Mesendoderm (in vitro differentiated cells): ENCODE measurements at regions not wholly inside any gene's neighbourhood (a gene's known extent, or its start where the extent isn't known, plus 50 kb on each side); places are given as distances from the start of the nearest gene placed in this dataset.

Experiments
- DNase-seq: peaks from one replicate; pipeline ENCODE4 v3.0.0; 2013
- H2AK5ac ChIP-seq: 2 replicates; pipeline ENCODE4 v1.6.1; 2013; ENCODE audit warnings: low read length, inconsistent platforms
- H2BK120ac ChIP-seq: 2 replicates; pipeline ENCODE4 v1.6.1; 2013; ENCODE audit warnings: low read depth, mild to moderate bottlenecking, low read length, moderate library complexity, mixed read lengths
- H2BK15ac ChIP-seq: replicated peaks from 2 replicates; pipeline ENCODE4 v1.6.1; 2013; ENCODE audit warnings: low read depth, mild to moderate bottlenecking, moderate library complexity
- H2BK5ac ChIP-seq: 2 replicates; pipeline ENCODE4 v1.6.1; 2013; ENCODE audit warnings: low read length, inconsistent platforms
- H3K18ac ChIP-seq: 2 replicates; pipeline ENCODE4 v1.6.1; 2013; ENCODE audit warnings: mild to moderate bottlenecking, low read length, mixed read lengths
- H3K23ac ChIP-seq: one replicate; pipeline ENCODE4 v1.6.1; 2013; ENCODE audit warnings: low read length
- H3K27ac ChIP-seq: 2 replicates; pipeline ENCODE4 v1.5.1; 2013; ENCODE audit warnings: low read depth, mild to moderate bottlenecking, inconsistent platforms, low read length, moderate library complexity
- H3K27me3 ChIP-seq: 2 replicates; pipeline ENCODE4 v1.6.1; 2013; ENCODE audit warnings: low read length, control low read depth, mild to moderate bottlenecking, inconsistent platforms; ENCODE audit not compliant: insufficient read depth, poor library complexity
- H3K36me3 ChIP-seq: 2 replicates; pipeline ENCODE4 v1.6.1; 2013; ENCODE audit warnings: low read length, inconsistent platforms; ENCODE audit not compliant: control insufficient read depth, insufficient read depth
- H3K4ac ChIP-seq: one replicate; pipeline ENCODE4 v1.6.1; 2013; ENCODE audit warnings: low read depth, mild to moderate bottlenecking, low read length, moderate library complexity
- H3K4me1 ChIP-seq: 2 replicates; pipeline ENCODE4 v1.6.1; 2013; ENCODE audit warnings: low read depth, low read length, inconsistent platforms; ENCODE audit not compliant: control insufficient read depth
- H3K4me2 ChIP-seq: 2 replicates; pipeline ENCODE4 v1.6.1; 2013; ENCODE audit warnings: low read length
- H3K4me3 ChIP-seq: 2 replicates; pipeline ENCODE4 v1.5.1; 2013; ENCODE audit warnings: mild to moderate bottlenecking, low read length
- H3K56ac ChIP-seq: one replicate; pipeline ENCODE4 v1.6.1; 2013; ENCODE audit warnings: low read length
- H3K79me1 ChIP-seq: 2 replicates; pipeline ENCODE4 v1.6.1; 2013; ENCODE audit warnings: low read length, inconsistent platforms
- H3K79me2 ChIP-seq: 2 replicates; pipeline ENCODE4 v1.6.1; 2013; ENCODE audit warnings: mild to moderate bottlenecking, low read length; ENCODE audit not compliant: control insufficient read depth, insufficient read depth
- H3K9ac ChIP-seq: 2 replicates; pipeline ENCODE4 v1.6.1; 2013; ENCODE audit warnings: low read length, inconsistent platforms
- H4K5ac ChIP-seq: one replicate; pipeline ENCODE4 v1.6.1; 2013; ENCODE audit warnings: low read length
- H4K8ac ChIP-seq: one replicate; pipeline ENCODE4 v1.6.1; 2013; ENCODE audit warnings: low read depth, mild to moderate bottlenecking, control low read depth, low read length, moderate library complexity
- WGBS: extraction: QIAGEN DNeasy Blood & Tissue Kit; methylation state at CpG from one replicate; pipeline ENCODE4 v1.1.7; 2013; ENCODE audit warnings: low lambda C conversion rate, missing lambda C conversion rate; ENCODE audit not compliant: insufficient coverage; ENCODE audit errors: extremely low coverage; 5-methylcytosine and 5-hydroxymethylcytosine counted together

DNA sequence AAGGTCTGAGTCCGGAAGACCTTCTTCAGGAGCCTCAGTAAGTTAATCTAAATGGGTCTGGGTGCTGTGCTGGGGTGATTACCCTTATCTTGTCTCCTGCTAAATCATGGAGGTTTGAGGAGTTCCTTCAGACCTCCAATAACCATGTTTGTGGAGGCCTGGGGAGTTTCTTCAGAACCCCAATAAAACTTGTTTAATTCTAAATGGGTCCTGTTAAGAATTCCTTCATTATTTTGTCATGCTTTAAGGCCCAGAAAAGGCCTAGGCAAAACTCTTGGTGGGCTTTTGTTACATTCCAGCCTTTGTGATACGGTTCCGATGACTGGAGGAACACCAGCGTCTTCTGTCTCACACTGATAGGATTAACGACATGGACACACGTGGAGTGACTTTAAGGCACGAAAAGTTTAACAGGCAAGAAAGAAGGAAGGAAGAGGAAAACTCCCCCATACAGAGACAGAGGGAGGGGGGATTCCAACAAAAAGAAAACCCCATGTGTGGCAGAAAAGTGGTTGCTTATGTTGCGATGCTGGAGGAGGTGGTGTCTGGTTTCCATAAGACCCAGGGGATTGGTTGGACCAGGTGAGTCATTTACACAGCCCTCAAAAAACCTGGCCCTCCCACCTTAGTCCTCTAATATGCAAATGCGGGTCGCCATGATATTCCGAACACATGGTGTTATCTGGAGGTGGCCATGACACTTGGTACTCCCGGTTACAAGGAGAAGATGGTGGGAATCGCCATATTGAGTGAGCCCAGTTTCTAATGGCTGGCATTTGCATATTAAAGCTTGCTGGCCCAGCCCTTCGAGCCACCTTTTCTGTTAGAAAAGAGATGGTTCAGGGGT lies 72.6 kb upstream of the MFGE8 start:
- Histone ChIP-seq H3K18ac (peak overlapping the region; percentile 22), H4K5ac (no peak overlapping the region), H2BK5ac (peak overlapping the region; percentile 48), H3K9ac (no peak overlapping the region), H3K4me3 (no peak overlapping the region), H3K79me1 (no peaks in the 10 kb centered on the region), H2BK15ac (no peak overlapping the region), H3K27me3 (no peaks in the 10 kb centered on the region), H3K56ac (no peak overlapping the region), H3K27ac (peak overlapping the region; percentile 7), H3K4me1 (peaks cover 20% of the 10 kb centered on the region), H3K4ac (no peak overlapping the region), H3K79me2 (no peaks in the 10 kb centered on the region), H2AK5ac (no peak overlapping the region), H3K4me2 (no peak overlapping the region), H3K36me3 (no peaks in the 10 kb centered on the region), H2BK120ac (peak overlapping the region; percentile 37), H3K23ac (no peak overlapping the region), H4K8ac (no peak overlapping the region)
- WGBS, result no CpG with 5 or more reads among the region's 14 CpGs
- peak; percentile 91 for DNase-seq

DNA sequence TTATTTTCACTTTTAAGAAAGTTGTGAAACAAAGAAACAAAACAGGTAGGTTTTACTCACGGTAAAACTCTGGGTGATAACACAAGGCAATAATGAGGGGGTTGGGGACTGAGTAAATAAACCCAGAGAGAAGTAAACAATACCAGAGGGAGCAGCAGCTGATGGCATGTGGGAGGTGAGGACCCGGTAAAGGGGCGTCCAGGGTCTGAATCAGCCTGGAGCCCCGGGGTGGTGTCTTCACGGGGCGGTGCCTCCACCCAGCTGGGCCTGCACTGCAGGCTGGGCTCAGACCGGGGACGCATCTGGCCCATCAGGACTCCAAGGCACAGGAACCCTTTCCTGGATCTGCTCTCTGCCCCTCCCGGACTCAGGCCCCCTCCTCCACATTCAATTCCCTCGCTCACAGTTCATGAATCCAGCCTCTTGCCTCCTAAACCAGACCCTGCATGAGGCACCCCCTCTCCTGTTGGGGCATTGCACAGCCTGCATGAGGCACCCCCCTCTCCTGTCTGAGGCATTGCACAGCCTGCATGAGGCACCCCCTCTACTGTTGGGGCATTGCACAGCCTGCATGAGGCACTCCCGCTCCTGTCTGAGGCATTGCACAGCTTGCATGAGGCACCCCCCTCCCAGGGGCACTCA lies 73.9 kb upstream of the MFGE8 start:
- no peak overlapping the region for H4K5ac ChIP-seq
- no peaks in the 10 kb centered on the region for H3K79me2 ChIP-seq
- H2BK15ac ChIP-seq, result no peak overlapping the region
- H3K4me1 ChIP-seq, result peaks cover 20% of the 10 kb centered on the region
- no peak overlapping the region for H2BK120ac ChIP-seq
- no peaks in the 10 kb centered on the region for H3K79me1 ChIP-seq
- peak overlapping the region; percentile 77 for H3K56ac ChIP-seq
- no peaks in the 10 kb centered on the region for H3K27me3 ChIP-seq
- H3K18ac ChIP-seq, result peak overlapping the region; percentile 35
- H3K4me2 ChIP-seq, result no peak overlapping the region
- no peak overlapping the region for H3K27ac ChIP-seq
- H3K4ac ChIP-seq, result peak overlapping the region; percentile 17
- peak; percentile 26 for DNase-seq
- no peak overlapping the region for H2AK5ac ChIP-seq
- no peak overlapping the region for H4K8ac ChIP-seq
- H3K36me3 ChIP-seq, result no peaks in the 10 kb centered on the region
- H3K23ac ChIP-seq, result no peak overlapping the region
- H3K9ac ChIP-seq, result no peak overlapping the region
- peak overlapping the region; percentile 1 for H2BK5ac ChIP-seq
- H3K4me3 ChIP-seq, result no peak overlapping the region
- WGBS, result no CpG with 5 or more reads among the region's 11 CpGs

DNA sequence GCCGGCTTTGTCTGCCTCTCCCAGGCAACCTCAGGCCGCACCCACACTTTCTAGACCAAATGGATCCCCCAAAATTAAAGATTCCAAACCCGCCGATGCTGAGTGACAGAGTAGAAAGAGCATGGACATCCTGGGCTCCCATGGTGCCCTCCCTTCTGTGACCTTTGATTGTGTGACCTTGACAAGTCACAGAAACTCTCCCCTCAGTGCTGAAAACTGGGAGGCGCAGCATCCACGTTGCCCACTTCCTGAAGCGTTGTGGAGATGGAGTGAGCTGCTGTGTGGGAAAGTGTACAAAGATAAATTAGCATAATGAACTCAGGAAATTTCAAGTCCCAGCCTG lies 74.4 kb upstream of the MFGE8 start:
- no peak for DNase-seq
- Histone ChIP-seq H3K4me3 (no peak overlapping the region), H4K5ac (no peak overlapping the region), H3K27ac (peak overlapping the region; percentile 86), H3K36me3 (no peaks in the 10 kb centered on the region), H3K79me2 (no peaks in the 10 kb centered on the region), H3K79me1 (no peaks in the 10 kb centered on the region), H3K4ac (peak overlapping the region; percentile 17), H2BK5ac (peak overlapping the region; percentile 78), H4K8ac (no peak overlapping the region), H3K18ac (peak overlapping the region; percentile 35), H3K4me2 (no peak overlapping the region), H3K4me1 (peaks cover 20% of the 10 kb centered on the region), H3K23ac (no peak overlapping the region), H3K56ac (peak overlapping the region; percentile 77), H3K9ac (peak overlapping the region; percentile 9), H2BK120ac (no peak overlapping the region), H2BK15ac (no peak overlapping the region), H2AK5ac (peak overlapping the region; percentile 52), H3K27me3 (no peaks in the 10 kb centered on the region)
- no CpG with 5 or more reads among the region's 7 CpGs for WGBS

DNA sequence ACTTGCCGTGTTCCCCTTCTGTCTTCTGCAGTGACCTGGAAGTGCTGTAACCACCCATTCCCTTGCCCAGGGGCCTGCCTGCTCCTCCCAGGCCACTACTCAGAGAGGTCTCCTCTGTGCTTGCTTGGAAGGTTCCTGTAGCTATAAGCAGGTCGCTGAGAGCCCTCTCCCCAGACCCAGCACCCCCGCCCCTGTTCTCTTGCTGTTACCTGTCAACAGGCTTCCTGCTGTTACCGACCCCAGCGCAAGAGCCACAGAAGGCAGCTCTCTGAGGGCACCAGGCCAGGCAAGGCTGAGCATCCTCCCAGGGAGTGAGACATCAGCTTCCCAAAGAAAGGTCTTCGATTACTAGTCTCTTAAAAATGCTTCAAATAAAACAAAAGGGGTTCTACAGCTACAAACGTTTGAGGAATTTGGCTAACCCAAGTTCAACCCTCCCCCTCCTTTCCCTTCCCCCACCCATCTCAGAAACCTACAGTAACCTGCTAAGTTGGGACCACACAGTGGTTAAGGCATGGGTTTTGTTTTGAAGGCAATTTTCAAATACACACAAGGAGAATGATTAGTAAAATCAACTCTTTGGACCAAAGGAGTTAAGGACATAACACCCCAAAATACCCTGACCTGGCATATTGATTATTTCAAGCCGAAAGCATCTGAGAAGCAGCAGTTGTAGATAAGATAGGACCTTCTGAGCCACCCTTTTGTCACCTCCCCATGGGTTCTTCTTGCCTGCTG lies 74.9 kb upstream of the MFGE8 start:
- Histone ChIP-seq H3K27me3 (no peaks in the 10 kb centered on the region), H3K4me1 (peaks cover 18% of the 10 kb centered on the region), H4K5ac (no peak overlapping the region), H3K18ac (peak overlapping the region; percentile 35), H3K27ac (peak overlapping the region; percentile 86), H2BK5ac (peak overlapping the region; percentile 78), H3K23ac (no peak overlapping the region), H3K4me2 (no peak overlapping the region), H3K79me1 (no peaks in the 10 kb centered on the region), H2AK5ac (peak overlapping the region; percentile 52), H2BK15ac (no peak overlapping the region), H4K8ac (no peak overlapping the region), H2BK120ac (no peak overlapping the region), H3K79me2 (no peaks in the 10 kb centered on the region), H3K56ac (peak overlapping the region; percentile 77), H3K9ac (peak overlapping the region; percentile 9), H3K4ac (no peak overlapping the region), H3K4me3 (no peak overlapping the region), H3K36me3 (no peaks in the 10 kb centered on the region)
- no CpG with 5 or more reads among the region's 8 CpGs for WGBS
- peak; percentile 88 for DNase-seq

DNA sequence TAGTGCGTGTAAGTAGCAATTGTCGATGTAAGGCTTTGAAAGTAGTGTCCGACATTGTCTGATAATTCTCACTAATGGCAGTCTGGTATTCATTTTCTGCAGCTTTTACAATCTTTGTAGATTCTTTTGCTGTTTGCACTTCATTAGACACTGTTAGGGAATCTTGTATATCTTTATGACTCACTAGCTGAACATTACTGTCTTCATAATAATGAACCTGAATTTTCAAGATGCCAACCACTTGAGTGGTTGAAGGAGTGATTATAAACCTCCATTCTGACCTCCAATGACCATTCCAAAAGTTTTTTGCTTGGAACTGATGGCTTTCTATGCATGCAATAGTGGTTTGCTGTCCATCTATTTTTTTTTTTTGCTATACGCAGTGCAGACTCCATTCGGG lies 76.4 kb upstream of the MFGE8 start:
- H4K5ac ChIP-seq, result no peak overlapping the region
- no peak overlapping the region for H2BK120ac ChIP-seq
- no peak overlapping the region for H3K23ac ChIP-seq
- no peaks in the 10 kb centered on the region for H3K27me3 ChIP-seq
- H3K56ac ChIP-seq, result no peak overlapping the region
- no peak overlapping the region for H3K18ac ChIP-seq
- no peak overlapping the region for H2BK5ac ChIP-seq
- no peak overlapping the region for H4K8ac ChIP-seq
- H2AK5ac ChIP-seq, result no peak overlapping the region
- no peak for DNase-seq
- no peak overlapping the region for H3K9ac ChIP-seq
- no peaks in the 10 kb centered on the region for H3K79me1 ChIP-seq
- no peaks in the 10 kb centered on the region for H3K79me2 ChIP-seq
- no peak overlapping the region for H2BK15ac ChIP-seq
- H3K27ac ChIP-seq, result no peak overlapping the region
- H3K4me3 ChIP-seq, result no peak overlapping the region
- peaks cover 14% of the 10 kb centered on the region for H3K4me1 ChIP-seq
- no peak overlapping the region for H3K4me2 ChIP-seq
- H3K36me3 ChIP-seq, result no peaks in the 10 kb centered on the region
- no CpG with 5 or more reads among the region's 5 CpGs for WGBS
- H3K4ac ChIP-seq, result no peak overlapping the region
